B cell (primary cell): ENCODE measurements at regions not wholly inside any gene's neighbourhood (a gene's known extent, or its start where the extent isn't known, plus 50 kb on each side); places are given as distances from the start of the nearest gene placed in this dataset.

Source experiments
- ATAC-seq: fragments of 200-7000 bp; cut with Tn5 transposase; one replicate; pipeline ENCODE4 v1.10.0; 2021; ENCODE audit warnings: low read depth, mild to moderate bottlenecking, moderate number of reproducible peaks, moderate library complexity
- CTCF ChIA-PET: fragments of 350-600 bp; sonication (Branson Sonifier 250); formaldehyde crosslinking; loops from one replicate; lab custom pipeline; 2021; ENCODE audit warnings: antibody characterized with exemption, inconsistent platforms; lab: Charles Lee
- POLR2A ChIA-PET: fragments of 350-600 bp; sonication (Branson Sonifier 250); formaldehyde crosslinking; loops from one replicate; lab custom pipeline; 2021; ENCODE audit warnings: antibody characterized with exemption; lab: Charles Lee
- DNase-seq: peaks from one replicate; pipeline ENCODE4 v3.0.0; 2013
- H2AFZ ChIP-seq: 2 replicates; pipeline ENCODE4 v1.6.1; 2012; ENCODE audit warnings: mild to moderate bottlenecking, low read depth, low read length; ENCODE audit not compliant: insufficient read depth, poor library complexity, severe bottlenecking
- H3K27ac ChIP-seq, 2 donors: 1 replicate in 1 of 2; 2 replicates in 1 of 2; pipeline ENCODE4 v1.5.1; 2012 to 2013; ENCODE audit warnings: low read length in 2 of 2, mild to moderate bottlenecking in 2 of 2, moderate library complexity in 1 of 2
- H3K27me3 ChIP-seq, 4 experiments: fragments of 200-600 bp in 1 of 4; sonication (generic) in 1 of 4; replicated peaks in 1 of 4; 1 replicate in 2 of 4; 2 replicates in 2 of 4; pipeline versions ENCODE4 v1.6.1 to v1.7.0; 2013 to 2016; ENCODE audit warnings: low read length in 3 of 4, mild to moderate bottlenecking in 2 of 4, mixed read lengths in 1 of 4, moderate library complexity in 1 of 4; ENCODE audit not compliant: insufficient read depth in 4 of 4, control insufficient read depth in 3 of 4; ENCODE audit errors: control extremely low read depth in 1 of 4
- H3K36me3 ChIP-seq, 2 experiments: replicated peaks in 1 of 2; 1 replicate in 1 of 2; 2 replicates in 1 of 2; pipeline versions ENCODE4 v1.6.1 to v1.7.1; 2013; ENCODE audit warnings: low read length in 1 of 2; ENCODE audit not compliant: insufficient read depth in 2 of 2, control insufficient read depth in 1 of 2; ENCODE audit errors: control extremely low read depth in 1 of 2, extremely low read depth in 1 of 2
- H3K4me1 ChIP-seq, 2 donors: fragments of 200-600 bp in 1 of 2; sonication (generic) in 1 of 2; 1 replicate in 1 of 2; 2 replicates in 1 of 2; pipeline versions ENCODE4 v1.5.1 to v1.6.1; 2013 to 2017; ENCODE audit warnings: low read length in 2 of 2; ENCODE audit not compliant: control insufficient read depth in 2 of 2, insufficient read depth in 2 of 2
- H3K4me2 ChIP-seq: replicated peaks from 2 replicates; pipeline ENCODE3; 2012; ENCODE audit warnings: mild to moderate bottlenecking, low read depth, low read length; ENCODE audit not compliant: poor library complexity, severe bottlenecking
- H3K4me3 ChIP-seq, 5 experiments: fragments of 200-600 bp in 1 of 5; sonication (generic) in 1 of 5; 1 replicate in 3 of 5; 2 replicates in 2 of 5; pipeline versions ENCODE4 v1.5.1 to v1.7.0; 2011 to 2016; ENCODE audit warnings: low read length in 4 of 5, mild to moderate bottlenecking in 4 of 5, low read depth in 2 of 5, control low read depth in 1 of 5, moderate library complexity in 1 of 5; ENCODE audit not compliant: insufficient read depth in 1 of 5; ENCODE audit errors: control extremely low read depth in 1 of 5, extremely low read depth in 1 of 5
- H3K79me2 ChIP-seq: fragments of 200-600 bp; sonication (generic); one replicate; pipeline ENCODE4 v1.6.0; 2016; ENCODE audit warnings: low read length; ENCODE audit not compliant: control insufficient read depth, insufficient read depth
- H3K9ac ChIP-seq: fragments of 200-600 bp; sonication (generic); 2 replicates; pipeline ENCODE4 v1.6.1; 2017; ENCODE audit warnings: mild to moderate bottlenecking, low read length, moderate library complexity
- H3K9me3 ChIP-seq, 3 donors: one replicate each; pipeline versions ENCODE4 v1.6.1 to v1.7.1; 2013; ENCODE audit warnings: low read length in 2 of 3; ENCODE audit not compliant: control insufficient read depth in 2 of 3, insufficient read depth in 1 of 3; ENCODE audit errors: control extremely low read depth in 1 of 3
- H4K20me1 ChIP-seq: 2 replicates; pipeline ENCODE4 v1.6.0; 2012; ENCODE audit warnings: mild to moderate bottlenecking, low read length; ENCODE audit not compliant: insufficient read depth, control insufficient read depth, poor library complexity, severe bottlenecking
- H3K27ac Mint-ChIP-seq: one replicate; pipeline ENCODE4 v1.8.0; 2021; ENCODE audit warnings: mixed read lengths
- H3K27me3 Mint-ChIP-seq: one replicate; pipeline ENCODE4 v1.8.0; 2021; ENCODE audit warnings: mixed read lengths
- H3K4me1 Mint-ChIP-seq: one replicate; pipeline ENCODE4 v1.8.0; 2021; ENCODE audit warnings: mixed read lengths
- H3K4me3 Mint-ChIP-seq: one replicate; pipeline ENCODE4 v1.8.0; 2021; ENCODE audit warnings: mixed read lengths
- H3K9me3 Mint-ChIP-seq: one replicate; pipeline ENCODE4 v1.8.0; 2022; ENCODE audit warnings: mixed read lengths; ENCODE audit not compliant: insufficient read depth
- EZH2 ChIP-seq: IDR thresholded peaks from 2 replicates; pipeline ENCODE4 v1.6.1; 2012; ENCODE audit warnings: borderline replicate concordance, low read depth, mild to moderate bottlenecking, moderate library complexity, low read length; ENCODE audit not compliant: insufficient read depth, poor library complexity, severe bottlenecking
- WGBS: methylation state at CpG from one replicate; pipeline ENCODE4 v1.1.5; 2013; ENCODE audit warnings: missing lambda C conversion rate; ENCODE audit not compliant: insufficient coverage; 5-methylcytosine and 5-hydroxymethylcytosine counted together
- intact Hi-C: fragments of 100-400 bp; cut with micrococcal nuclease; formaldehyde crosslinking; loops from one replicate; pipeline ENCODE4 v1.10.0; 2022
- TF ChIP-seq, protein P1 (sequence below): fragments of 200-600 bp; IDR thresholded peaks from one replicate; pipeline ENCODE4 v1.8.0; 2022; ENCODE audit warnings: antibody characterized with exemption, mild to moderate bottlenecking

DNA sequence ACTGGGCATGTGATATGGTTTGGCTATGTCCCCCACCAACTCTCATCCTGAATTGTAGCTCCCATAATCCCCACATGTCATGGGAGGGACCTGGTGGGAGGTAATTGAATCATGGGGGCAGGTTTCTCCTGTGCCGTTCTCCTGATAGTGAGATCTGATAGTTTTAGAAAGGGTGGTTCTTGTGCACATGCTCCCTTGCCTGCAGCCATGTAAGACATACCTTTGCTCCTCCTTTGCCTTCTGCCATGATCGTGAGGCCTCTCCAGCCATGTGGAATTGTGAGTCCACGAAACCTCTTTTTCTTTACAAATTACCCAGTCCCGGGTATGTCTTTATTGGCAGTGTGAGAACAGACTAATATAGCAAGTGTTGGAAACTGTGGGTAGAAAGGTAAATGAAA is 99.5 kb upstream of the HMCN1 start:
- Mint-ChIP-seq H3K9me3 (peaks cover 5% of the 10 kb centered on the region), H3K27me3 (no peaks in the 10 kb centered on the region), H3K4me1 (peaks cover 19% of the 10 kb centered on the region), H3K27ac (no peak overlapping the region), H3K4me3 (no peak overlapping the region)
- H3K27me3 ChIP-seq = no peaks in the 10 kb centered on the region
- H3K79me2 ChIP-seq = no peaks in the 10 kb centered on the region
- H3K4me2 ChIP-seq = no peak overlapping the region
- H3K27ac ChIP-seq = no peak overlapping the region
- no peak overlapping the region for H3K9ac ChIP-seq
- H3K9me3 ChIP-seq = peaks cover 1 to 6% (median 5%) of the 10 kb centered on the region in 3 donors
- no peak overlapping the region for H3K4me3 ChIP-seq
- intact Hi-C loops = no loop called here
- ChIA-PET CTCF (interaction anchor here (1.1 kb wide), 1 partner anchor 36 kb away, joined by 3 read pairs; no protein-coding TSS in a partner anchor), POLR2A (no interaction called here)
- no peak for DNase-seq
- TF ChIP-seq EZH2 = no peak
- TF ChIP-seq, protein P1, sequence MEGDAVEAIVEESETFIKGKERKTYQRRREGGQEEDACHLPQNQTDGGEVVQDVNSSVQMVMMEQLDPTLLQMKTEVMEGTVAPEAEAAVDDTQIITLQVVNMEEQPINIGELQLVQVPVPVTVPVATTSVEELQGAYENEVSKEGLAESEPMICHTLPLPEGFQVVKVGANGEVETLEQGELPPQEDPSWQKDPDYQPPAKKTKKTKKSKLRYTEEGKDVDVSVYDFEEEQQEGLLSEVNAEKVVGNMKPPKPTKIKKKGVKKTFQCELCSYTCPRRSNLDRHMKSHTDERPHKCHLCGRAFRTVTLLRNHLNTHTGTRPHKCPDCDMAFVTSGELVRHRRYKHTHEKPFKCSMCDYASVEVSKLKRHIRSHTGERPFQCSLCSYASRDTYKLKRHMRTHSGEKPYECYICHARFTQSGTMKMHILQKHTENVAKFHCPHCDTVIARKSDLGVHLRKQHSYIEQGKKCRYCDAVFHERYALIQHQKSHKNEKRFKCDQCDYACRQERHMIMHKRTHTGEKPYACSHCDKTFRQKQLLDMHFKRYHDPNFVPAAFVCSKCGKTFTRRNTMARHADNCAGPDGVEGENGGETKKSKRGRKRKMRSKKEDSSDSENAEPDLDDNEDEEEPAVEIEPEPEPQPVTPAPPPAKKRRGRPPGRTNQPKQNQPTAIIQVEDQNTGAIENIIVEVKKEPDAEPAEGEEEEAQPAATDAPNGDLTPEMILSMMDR = no peak
- no peaks in the 10 kb centered on the region for H4K20me1 ChIP-seq
- H3K36me3 ChIP-seq = no peaks in the 10 kb centered on the region
- 80% methylated on average over 1 of the region's 4 CpGs for WGBS
- no peak for ATAC-seq
- peaks cover 0 to 9% of the 10 kb centered on the region in 2 donors for H3K4me1 ChIP-seq
- no peak overlapping the region for H2AFZ ChIP-seq

GRCh38 chr1:185632659-185633423 is 101.3 kb upstream of the HMCN1 start:
- Histone ChIP-seq H2AFZ (no peak overlapping the region), H3K4me1 (peaks cover 0 to 9% of the 10 kb centered on the region in 2 donors), H3K9me3 (peaks cover 1 to 5% (median 4%) of the 10 kb centered on the region in 3 donors), H3K36me3 (no peaks in the 10 kb centered on the region), H3K9ac (no peak overlapping the region), H3K27ac (no peak overlapping the region), H3K79me2 (no peaks in the 10 kb centered on the region), H4K20me1 (no peaks in the 10 kb centered on the region), H3K4me3 (no peak overlapping the region), H3K27me3 (no peaks in the 10 kb centered on the region), H3K4me2 (no peak overlapping the region)
- Mint-ChIP-seq H3K27ac (no peak overlapping the region), H3K4me1 (peaks cover 22% of the 10 kb centered on the region), H3K4me3 (no peak overlapping the region), H3K9me3 (peaks cover 5% of the 10 kb centered on the region), H3K27me3 (no peaks in the 10 kb centered on the region)
- ATAC-seq = no peak
- 64% methylated on average over 1 of the region's 4 CpGs for WGBS
- ChIA-PET POLR2A (no interaction called here), CTCF (no interaction called here)
- intact Hi-C loops = no loop called here
- peak; percentile 12 for DNase-seq
- TF ChIP-seq, protein P1 = no peak
- TF ChIP-seq EZH2 = no peak
